HCT116 (cell line): ENCODE measurements at regions not wholly inside any gene's neighbourhood (a gene's known extent, or its start where the extent isn't known, plus 50 kb on each side); places are given as distances from the start of the nearest gene placed in this dataset.
A peak's percentile ranks its signal among the peaks of the same experiment; 100 is the strongest.

Source experiments
- ATAC-seq: fragments of 200-7000 bp; cut with Tn5 transposase; 2 replicates; pipeline ENCODE4 v1.9.1; 2020; ENCODE audit warnings: mild to moderate bottlenecking, moderate library complexity
- BruUV-seq: library from RNA; stranded (reverse); fragments of 400-500 nt; replicated peaks from 2 replicates; lab custom pipeline; 2021; lab: Mats Ljungman, UMichigan
- CTCF ChIA-PET: fragments of 300-600 bp; sonication (Branson Sonifier 250); formaldehyde crosslinking; loops from one replicate; lab custom pipeline; 2021; ENCODE audit warnings: antibody characterized with exemption; lab: Charles Lee
- POLR2A ChIA-PET: fragments of 300-600, 350-600 bp; sonication (Branson Sonifier 250); formaldehyde crosslinking; loops from one replicate; lab custom pipeline; 2021; ENCODE audit warnings: antibody characterized with exemption; lab: Charles Lee
- RAD21 ChIA-PET, 2 experiments: fragments of 300-600 bp; sonication (Branson Sonifier 250); formaldehyde crosslinking; loops; one replicate each; lab custom pipeline; 2023; ENCODE audit warnings: low total read pairs in 2 of 2; ENCODE audit not compliant: uncharacterized antibody in 2 of 2, unreplicated experiment in 2 of 2, low non-redundant PET in 1 of 2; lab: Charles Lee
- DNase-seq: peaks from one replicate; pipeline ENCODE4 v3.0.0-alpha.2; 2010; ENCODE audit warnings: low read depth, low spot score
- H2AFZ ChIP-seq: fragments of 200-600 bp; shearing (Covaris generic), sonication (generic); 2 replicates; pipeline ENCODE4 v1.6.1; 2017; ENCODE audit warnings: low read depth, mixed run types, mixed read lengths, antibody characterized with exemption, low read length; ENCODE audit not compliant: poor library complexity, severe bottlenecking
- H3K27ac ChIP-seq: 2 replicates; pipeline ENCODE4 v1.5.1; 2012; ENCODE audit warnings: low read depth, low read length
- H3K27me3 ChIP-seq: fragments of 200-600 bp; sonication (generic); 2 replicates; pipeline ENCODE4 v1.6.1; 2016; ENCODE audit warnings: mixed run types, low read length, mixed read lengths; ENCODE audit not compliant: insufficient read depth
- H3K36me3 ChIP-seq, 2 experiments: fragments of 200-500 bp in 1 of 2; fragments of 200-600 bp in 1 of 2; sonication (Bioruptor generic) in 1 of 2; sonication (generic) in 1 of 2; 2 replicates each; pipeline versions ENCODE4 v1.5.1 to v1.6.1; 2014 to 2016; ENCODE audit warnings: low read length in 2 of 2, inconsistent platforms in 1 of 2, mixed read lengths in 1 of 2, mixed run types in 1 of 2; ENCODE audit not compliant: insufficient read depth in 2 of 2, control insufficient read depth in 1 of 2
- H3K4me1 ChIP-seq, 2 experiments: fragments of 200-600 bp in 1 of 2; sonication (generic) in 1 of 2; 2 replicates each; pipeline versions ENCODE4 v1.5.1 to v1.6.1; 2012 to 2017; ENCODE audit warnings: low read length in 2 of 2, inconsistent platforms in 1 of 2, mild to moderate bottlenecking in 1 of 2, mixed read lengths in 1 of 2, mixed run types in 1 of 2, moderate library complexity in 1 of 2; ENCODE audit not compliant: insufficient read depth in 2 of 2, control insufficient read depth in 1 of 2
- H3K4me2 ChIP-seq: fragments of 200-600 bp; sonication (generic); 2 replicates; pipeline ENCODE4 v1.6.1; 2017; ENCODE audit warnings: mixed run types, low read length, mixed read lengths
- H3K4me3 ChIP-seq, 2 experiments: fragments of 200-600 bp in 1 of 2; sonication (generic) in 1 of 2; replicated peaks in 1 of 2; 2 replicates each; pipeline ENCODE4 v1.5.1; 2011 to 2016; ENCODE audit warnings: low read length in 2 of 2, control low read depth in 1 of 2, low read depth in 1 of 2, mild to moderate bottlenecking in 1 of 2, mixed read lengths in 1 of 2, mixed run types in 1 of 2
- H3K79me2 ChIP-seq: fragments of 200-600 bp; sonication (generic); 2 replicates; pipeline ENCODE4 v1.6.1; 2017; ENCODE audit warnings: mild to moderate bottlenecking, mixed run types, low read length, moderate library complexity, mixed read lengths; ENCODE audit not compliant: insufficient read depth
- H3K9ac ChIP-seq: fragments of 200-600 bp; sonication (generic); 2 replicates; pipeline ENCODE4 v1.6.1; 2016; ENCODE audit warnings: low read length, mixed read lengths
- H3K9me2 ChIP-seq: fragments of 200-600 bp; sonication (generic), shearing (Covaris generic); 2 replicates; pipeline ENCODE4 v1.6.1; 2017; ENCODE audit warnings: mixed run types, mild to moderate bottlenecking, moderate library complexity; ENCODE audit not compliant: insufficient read depth
- H3K9me3 ChIP-seq, 2 experiments: fragments of 200-500 bp in 1 of 2; fragments of 200-600 bp in 1 of 2; sonication (Bioruptor generic) in 1 of 2; sonication (generic) in 1 of 2; 2 replicates each; pipeline ENCODE4 v1.6.1; 2014 to 2017; ENCODE audit warnings: low read length in 2 of 2, mixed read lengths in 2 of 2, inconsistent platforms in 1 of 2, low read depth in 1 of 2, mild to moderate bottlenecking in 1 of 2, mixed run types in 1 of 2, moderate library complexity in 1 of 2; ENCODE audit not compliant: control insufficient read depth in 1 of 2, insufficient read depth in 1 of 2
- H4K20me1 ChIP-seq: fragments of 200-600 bp; sonication (generic), shearing (Covaris generic); 2 replicates; pipeline ENCODE4 v1.6.1; 2017; ENCODE audit warnings: mixed run types, mild to moderate bottlenecking, moderate library complexity; ENCODE audit not compliant: insufficient read depth
- CBX3 ChIP-seq: IDR thresholded peaks from 2 replicates; pipeline ENCODE4 v1.6.1; 2012; ENCODE audit warnings: low read depth
- CEBPB ChIP-seq: IDR thresholded peaks from 2 replicates; pipeline ENCODE4 v1.6.1; 2012; ENCODE audit warnings: low read depth
- CTCF ChIP-seq, 3 experiments: fragments of 200-600 bp in 1 of 3; sonication (generic) in 1 of 3; IDR thresholded peaks in 2 of 3; conservative IDR thresholded peaks in 1 of 3; 2 replicates each; pipeline ENCODE4 v1.5.1; 2012 to 2017; ENCODE audit warnings: low read depth in 2 of 3, low read length in 2 of 3, antibody characterized with exemption in 1 of 3, borderline replicate concordance in 1 of 3, control low read depth in 1 of 3, mild to moderate bottlenecking in 1 of 3, mixed read lengths in 1 of 3, mixed run types in 1 of 3, moderate library complexity in 1 of 3; ENCODE audit not compliant: insufficient read depth in 1 of 3
- EGR1 ChIP-seq: IDR thresholded peaks from 2 replicates; pipeline ENCODE4 v1.6.1; 2012; ENCODE audit warnings: low read depth
- EZH2phosphoT487 ChIP-seq: fragments of 200-600 bp; IDR thresholded peaks from 2 replicates; pipeline ENCODE4 v1.6.1; 2018; ENCODE audit warnings: antibody characterized with exemption, borderline replicate concordance
- FOSL1 ChIP-seq: IDR thresholded peaks from 2 replicates; pipeline ENCODE4 v1.6.1; 2012; ENCODE audit warnings: low read depth
- JUND ChIP-seq: IDR thresholded peaks from 2 replicates; pipeline ENCODE4 v1.6.1; 2012
- MAX ChIP-seq: IDR thresholded peaks from 2 replicates; pipeline ENCODE4 v1.6.1; 2012
- POLR2A ChIP-seq: IDR thresholded peaks from 2 replicates; pipeline ENCODE4 v1.7.0; 2011; ENCODE audit warnings: borderline replicate concordance; ENCODE audit not compliant: insufficient read depth, insufficient read length; ENCODE audit errors: extremely low read depth
- POLR2AphosphoS5 ChIP-seq: IDR thresholded peaks from 2 replicates; pipeline ENCODE4 v1.6.1; 2011; ENCODE audit warnings: mild to moderate bottlenecking, low read depth, low read length, moderate library complexity
- REST ChIP-seq: IDR thresholded peaks from 2 replicates; pipeline ENCODE4 v1.6.1; 2012; ENCODE audit warnings: low read depth
- SRF ChIP-seq: IDR thresholded peaks from 2 replicates; pipeline ENCODE4 v1.6.1; 2012; ENCODE audit warnings: low read depth
- YY1 ChIP-seq: IDR thresholded peaks from 2 replicates; pipeline ENCODE4 v1.6.1; 2011; ENCODE audit warnings: low read length, low read depth, moderate library complexity, mild to moderate bottlenecking; ENCODE audit not compliant: insufficient replicate concordance; ENCODE audit errors: extremely low read depth
- intact Hi-C: fragments of 100-400 bp; cut with micrococcal nuclease; formaldehyde crosslinking; loops from 2 replicates; pipeline ENCODE4 v1.10.0; 2022

GRCh38 chr12:25382311-25383106, 131.8 kb upstream of the KRAS start (continued):
- no peak for TF ChIP-seq REST
- TF ChIP-seq MAX, result no peak
- TF ChIP-seq JUND, result no peak
- TF ChIP-seq EGR1, result no peak
- no peak for TF ChIP-seq CBX3
- no peak for TF ChIP-seq YY1

GRCh38 chr12:25377469-25378177, 126.9 kb upstream of the KRAS start:
- Histone ChIP-seq H4K20me1 (no peaks in the 10 kb centered on the region), H3K4me1 (peaks cover 0 to 15% of the 10 kb centered on the region in 2 experiments; a peak in 2 of 4 replicates), H3K9ac (no peak overlapping the region), H3K27ac (no peak overlapping the region), H3K27me3 (no peaks in the 10 kb centered on the region), H3K79me2 (no peaks in the 10 kb centered on the region), H3K4me2 (peak overlapping the region; percentile 48), H2AFZ (peak overlapping the region; percentile 24), H3K9me3 (no peaks in the 10 kb centered on the region), H3K9me2 (no peaks in the 10 kb centered on the region), H3K36me3 (no peaks in the 10 kb centered on the region), H3K4me3 (no peak overlapping the region)
- intact Hi-C loops, result no loop called here
- peak; percentile 52; the same call in 1 of the 2 replicates for ATAC-seq
- DNase-seq, result no peak
- no TSS peak for BruUV-seq
- POLR2A ChIA-PET, result interaction anchor here (1.8 kb wide), 1 partner anchor 10 kb away, joined by 10 read pairs; no protein-coding TSS in a partner anchor
- RAD21 ChIA-PET, result no interaction called here
- CTCF ChIA-PET, result interaction anchor here (2.4 kb wide), 1 partner anchor 137 kb away, joined by 8 read pairs; no protein-coding TSS in a partner anchor
- no peak for TF ChIP-seq CEBPB
- no peak for TF ChIP-seq JUND
- TF ChIP-seq POLR2A, result no peak
- no peak for TF ChIP-seq REST
- TF ChIP-seq EZH2phosphoT487, result no peak
- no peak for TF ChIP-seq YY1
- no peak for TF ChIP-seq SRF
- peak; percentile 71; the same call in 1 of the 2 replicates for TF ChIP-seq EGR1
- no peak for TF ChIP-seq CTCF (IDR thresholded peaks at IDR 0.05 in 2 of 3, conservative IDR thresholded peaks at IDR 0.05 in 1 of 3; ENCODE audit: borderline replicate concordance in 1 of 3, insufficient read depth in 1 of 3, low read depth in 2 of 3, low read length in 2 of 3)
- no peak for TF ChIP-seq POLR2AphosphoS5
- 0 out of 2 replicates have a peak, but pooled peaks have one; percentile 15 for TF ChIP-seq FOSL1
